Hindlimb muscle (tissue), 1 donor: ENCODE measurements at regions not wholly inside any gene's neighbourhood (a gene's known extent, or its start where the extent isn't known, plus 50 kb on each side); places are given as distances from the start of the nearest gene placed in this dataset.
A peak's percentile ranks its signal among the peaks of the same experiment; 100 is the strongest.
"Not testable (repeated sequence)": the region's sequence is repeated elsewhere in the genome, so short reads cannot be mapped to it uniquely, and the experiment has no call there.

Source experiments
- DNase-seq: peaks from one replicate; pipeline ENCODE4 v3.0.0-alpha.2; 2013

GRCh38 chr12:38384816-38385378 lies 68.3 kb downstream of the ALG10B start:
- no peak for DNase-seq

- DNase-seq = no peak
These were observed 68.9 kb downstream of the ALG10B start for GRCh38 chr12:38385486-38385885.

GRCh38 chr12:38386205-38386985 lies 69.8 kb downstream of the ALG10B start:
- no peak for DNase-seq

GRCh38 chr12:38389614-38390013 lies 73.0 kb downstream of the ALG10B start:
- no peak for DNase-seq

GRCh38 chr12:38391007-38391406 lies 74.4 kb downstream of the ALG10B start:
- no peak for DNase-seq

GRCh38 chr12:38392554-38393144 lies 76.1 kb downstream of the ALG10B start:
- no peak for DNase-seq

GRCh38 chr12:38399711-38400206 lies 83.2 kb downstream of the ALG10B start:
- no peak for DNase-seq

- DNase-seq = no peak
These were observed 86.2 kb downstream of the ALG10B start for GRCh38 chr12:38402811-38403210.

GRCh38 chr12:38409511-38409910 lies 92.9 kb downstream of the ALG10B start:
- DNase-seq = no peak

- DNase-seq = no peak
These were observed 94.9 kb downstream of the ALG10B start for GRCh38 chr12:38411426-38411825.

GRCh38 chr12:38411946-38412345 lies 95.4 kb downstream of the ALG10B start:
- DNase-seq = no peak

GRCh38 chr12:38417101-38417500 lies 100.5 kb downstream of the ALG10B start:
- no peak for DNase-seq

GRCh38 chr12:38424436-38424835 lies 107.9 kb downstream of the ALG10B start:
- no peak for DNase-seq

- DNase-seq = no peak
These were observed 110.9 kb downstream of the ALG10B start for GRCh38 chr12:38427442-38427841.

- peak; percentile 25 for DNase-seq
These were observed 115.3 kb downstream of the ALG10B start for GRCh38 chr12:38431921-38432320.

- DNase-seq = not testable (repeated sequence)
These were observed 125.3 kb downstream of the ALG10B start for GRCh38 chr12:38441871-38442281.

GRCh38 chr12:38445040-38445439 lies 128.5 kb downstream of the ALG10B start:
- no peak for DNase-seq

- DNase-seq = no peak
These were observed 132.4 kb downstream of the ALG10B start for GRCh38 chr12:38448991-38449390.

GRCh38 chr12:38456537-38457120 lies 140.1 kb downstream of the ALG10B start:
- no peak for DNase-seq

GRCh38 chr12:38465020-38465419 lies 148.4 kb downstream of the ALG10B start:
- DNase-seq = no peak

- no peak for DNase-seq
These were observed 153.1 kb downstream of the ALG10B start for GRCh38 chr12:38469715-38470114.

- no peak for DNase-seq
These were observed 160.9 kb downstream of the ALG10B start for GRCh38 chr12:38477340-38478090.

GRCh38 chr12:38480594-38480993 lies 164.0 kb downstream of the ALG10B start:
- no peak for DNase-seq
